Testis (tissue), 2 donors: ENCODE measurements at regions not wholly inside any gene's neighbourhood (a gene's known extent, or its start where the extent isn't known, plus 50 kb on each side); places are given as distances from the start of the nearest gene placed in this dataset.
A peak's percentile ranks its signal among the peaks of the same experiment; 100 is the strongest.

Source experiments
- DNase-seq: peaks from one replicate; pipeline ENCODE4 v3.0.0-alpha.2; 2019
- H3K27ac ChIP-seq, 2 donors: fragments of 200-600 bp; sonication (generic); one replicate each; pipeline ENCODE4 v1.5.1; 2019
- H3K27me3 ChIP-seq: fragments of 200-600 bp; sonication (generic); one replicate; pipeline ENCODE4 v1.5.1; 2019
- H3K36me3 ChIP-seq: fragments of 200-600 bp; sonication (generic); one replicate; pipeline ENCODE4 v1.5.1; 2017; ENCODE audit warnings: low read depth; ENCODE audit errors: missing control alignments
- H3K4me1 ChIP-seq: fragments of 200-600 bp; sonication (generic); one replicate; pipeline ENCODE4 v1.5.1; 2019
- H3K4me3 ChIP-seq, 2 donors: fragments of 200-600 bp; sonication (generic); one replicate each; pipeline ENCODE4 v1.5.1; 2017 to 2019
- H3K9me3 ChIP-seq: fragments of 200-600 bp; sonication (generic); one replicate; pipeline ENCODE4 v1.5.1; 2017
- POLR2A ChIP-seq: fragments of 450-650 bp; IDR thresholded peaks from one replicate; pipeline ENCODE4 v1.6.1; 2017; ENCODE audit warnings: antibody characterized with exemption, mild to moderate bottlenecking, moderate library complexity
- WGBS, 2 donors: methylation state at CpG; one replicate each; pipeline ENCODE4 v1.1.5; 2018; 5-methylcytosine and 5-hydroxymethylcytosine counted together
- intact Hi-C: fragments of 100-400 bp; cut with DNase I; formaldehyde crosslinking; loops from one replicate; pipeline ENCODE4 v1.15.1; 2023; ENCODE audit warnings: low total_unique reads
- TF ChIP-seq, protein P1 (sequence below), 3 experiments: fragments of 450-650 bp in 2 of 3; fragments of 200-600 bp in 1 of 3; sonication (generic) in 1 of 3; IDR thresholded peaks; one replicate each; pipeline ENCODE4 v1.5.1; 2016 to 2019; ENCODE audit warnings: antibody characterized with exemption in 3 of 3, mild to moderate bottlenecking in 2 of 3, moderate library complexity in 1 of 3

DNA sequence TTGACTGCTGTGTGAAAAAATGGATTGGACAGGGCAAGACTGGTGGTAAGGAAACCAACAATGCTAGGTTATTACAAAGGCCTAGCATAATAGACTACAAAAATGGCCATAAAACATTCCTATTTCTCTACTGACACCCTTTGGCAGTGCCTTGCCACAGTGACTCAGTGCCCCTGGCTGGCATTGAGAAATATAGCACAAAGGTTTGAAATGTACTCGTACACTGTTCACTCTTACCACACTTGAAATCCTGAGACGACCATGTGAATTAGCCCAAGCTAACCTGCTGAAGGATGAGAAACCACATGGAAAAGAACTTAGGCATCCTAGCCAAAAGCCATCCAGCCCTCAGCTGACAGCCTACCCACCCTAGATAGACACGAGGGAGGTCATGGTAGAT lies 149.8 kb upstream of the PALMD start:
- Histone ChIP-seq H3K36me3 (no peaks in the 10 kb centered on the region), H3K27me3 (no peaks in the 10 kb centered on the region), H3K27ac (no peak overlapping the region), H3K9me3 (no peaks in the 10 kb centered on the region), H3K4me1 (no peaks in the 10 kb centered on the region), H3K4me3 (no peak overlapping the region)
- intact Hi-C loops = no loop called here
- TF ChIP-seq, protein P1, sequence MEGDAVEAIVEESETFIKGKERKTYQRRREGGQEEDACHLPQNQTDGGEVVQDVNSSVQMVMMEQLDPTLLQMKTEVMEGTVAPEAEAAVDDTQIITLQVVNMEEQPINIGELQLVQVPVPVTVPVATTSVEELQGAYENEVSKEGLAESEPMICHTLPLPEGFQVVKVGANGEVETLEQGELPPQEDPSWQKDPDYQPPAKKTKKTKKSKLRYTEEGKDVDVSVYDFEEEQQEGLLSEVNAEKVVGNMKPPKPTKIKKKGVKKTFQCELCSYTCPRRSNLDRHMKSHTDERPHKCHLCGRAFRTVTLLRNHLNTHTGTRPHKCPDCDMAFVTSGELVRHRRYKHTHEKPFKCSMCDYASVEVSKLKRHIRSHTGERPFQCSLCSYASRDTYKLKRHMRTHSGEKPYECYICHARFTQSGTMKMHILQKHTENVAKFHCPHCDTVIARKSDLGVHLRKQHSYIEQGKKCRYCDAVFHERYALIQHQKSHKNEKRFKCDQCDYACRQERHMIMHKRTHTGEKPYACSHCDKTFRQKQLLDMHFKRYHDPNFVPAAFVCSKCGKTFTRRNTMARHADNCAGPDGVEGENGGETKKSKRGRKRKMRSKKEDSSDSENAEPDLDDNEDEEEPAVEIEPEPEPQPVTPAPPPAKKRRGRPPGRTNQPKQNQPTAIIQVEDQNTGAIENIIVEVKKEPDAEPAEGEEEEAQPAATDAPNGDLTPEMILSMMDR (IDR thresholded peaks at IDR 0.05) = no peak
- DNase-seq = no peak
- WGBS, 2 donors = 90 to 97% methylated on average over 3 of the region's 3 CpGs

DNA sequence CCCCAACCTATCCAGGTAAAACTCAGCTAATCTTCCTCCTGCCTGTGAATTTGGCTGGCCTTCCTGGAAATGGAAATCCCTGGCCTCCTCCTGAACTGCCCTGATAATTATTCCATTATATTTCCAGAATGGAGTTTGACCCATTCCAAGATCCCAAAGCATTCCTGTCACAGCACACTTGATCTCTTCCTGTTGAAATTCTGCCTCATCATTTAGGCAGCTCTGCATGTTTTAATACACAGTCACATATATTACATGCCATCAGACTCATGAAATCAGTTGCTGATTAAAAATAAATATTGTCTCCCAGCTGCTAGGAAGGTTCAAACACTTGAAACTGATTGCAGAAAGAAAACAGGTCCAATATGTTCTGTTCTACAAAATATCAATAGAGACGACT lies 148.2 kb upstream of the PALMD start:
- DNase-seq = no peak
- Histone ChIP-seq H3K27ac (no peak overlapping the region), H3K4me3 (no peak overlapping the region), H3K36me3 (no peaks in the 10 kb centered on the region), H3K9me3 (no peaks in the 10 kb centered on the region), H3K4me1 (no peaks in the 10 kb centered on the region), H3K27me3 (no peaks in the 10 kb centered on the region)
- TF ChIP-seq POLR2A = no peak
- TF ChIP-seq, protein P1 (IDR thresholded peaks at IDR 0.05) = no peak
- intact Hi-C loops = no loop called here
- WGBS, 2 donors = 47 to 50% methylated on average over 1 of the region's 1 CpG

DNA sequence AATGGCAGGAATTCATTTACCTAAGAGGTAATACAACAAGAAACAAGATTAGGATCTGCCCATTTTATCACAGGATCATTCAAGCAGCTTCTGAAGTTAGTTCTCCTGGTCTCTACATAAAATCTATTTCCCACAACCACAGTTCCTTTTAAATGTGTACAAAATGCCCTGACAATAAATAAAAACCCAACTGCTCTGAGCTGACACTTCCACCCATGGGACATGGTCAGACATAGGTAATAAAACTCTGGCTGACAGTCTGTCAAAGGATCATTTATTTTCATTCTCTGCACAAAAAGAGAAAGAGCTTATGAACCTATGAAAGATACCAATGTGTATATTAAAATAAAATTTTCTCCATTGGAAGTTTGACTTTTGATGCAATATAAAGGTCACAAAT lies 145.4 kb upstream of the PALMD start:
- Histone ChIP-seq H3K27ac (no peak overlapping the region), H3K36me3 (no peaks in the 10 kb centered on the region), H3K4me3 (no peak overlapping the region), H3K4me1 (peaks cover 6% of the 10 kb centered on the region), H3K27me3 (no peaks in the 10 kb centered on the region), H3K9me3 (no peaks in the 10 kb centered on the region)
- intact Hi-C loops = no loop called here
- TF ChIP-seq POLR2A = no peak
- TF ChIP-seq, protein P1 (IDR thresholded peaks at IDR 0.05) = no peak
- DNase-seq = no peak

DNA sequence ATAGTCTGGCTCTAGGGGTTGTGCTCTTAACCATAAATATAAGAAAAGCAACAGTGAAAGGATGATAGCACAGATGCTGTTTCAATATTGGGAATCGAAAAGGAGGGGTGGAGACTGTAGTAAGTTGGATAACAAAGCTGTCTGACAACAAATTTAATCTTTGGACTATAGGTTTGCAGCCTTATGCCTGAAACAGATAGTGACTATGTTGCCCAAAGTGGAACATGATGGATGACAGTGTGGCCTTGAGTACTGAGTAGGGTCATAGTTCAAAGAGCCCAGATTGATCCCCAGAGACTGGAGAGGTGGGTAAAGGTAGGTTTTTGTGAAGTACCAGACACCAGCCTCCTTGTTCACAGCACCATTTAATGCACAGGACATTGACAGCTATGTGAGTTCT lies 144.0 kb upstream of the PALMD start:
- Histone ChIP-seq H3K27ac (no peak overlapping the region), H3K4me1 (peaks cover 6% of the 10 kb centered on the region), H3K27me3 (no peaks in the 10 kb centered on the region), H3K9me3 (no peaks in the 10 kb centered on the region), H3K4me3 (no peak overlapping the region), H3K36me3 (no peaks in the 10 kb centered on the region)
- no peak for TF ChIP-seq POLR2A
- TF ChIP-seq, protein P1 (IDR thresholded peaks at IDR 0.05) = no peak
- DNase-seq = no peak
- intact Hi-C loops = no loop called here
- 69 to 92% methylated on average over 1 of the region's 1 CpG for WGBS, 2 donors

DNA sequence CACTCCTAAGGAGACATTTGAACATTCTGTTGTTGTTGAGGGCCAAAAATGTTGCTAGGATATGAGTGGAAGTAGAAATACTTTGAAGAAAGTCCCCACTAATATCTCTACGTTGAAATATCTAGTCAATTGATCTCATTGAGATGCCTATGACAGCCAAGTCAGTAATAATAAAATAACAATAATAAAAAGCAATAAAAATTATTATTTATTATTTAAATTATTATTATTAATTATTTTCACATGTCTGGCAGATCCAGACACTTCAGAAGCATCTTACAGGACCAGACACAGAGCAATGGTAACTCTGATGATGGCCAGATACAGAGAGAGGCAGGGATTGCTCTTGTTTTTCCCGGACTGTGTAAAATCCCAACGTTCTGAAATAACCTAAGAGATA lies 143.5 kb upstream of the PALMD start:
- no peak overlapping the region for H3K4me3 ChIP-seq
- no peak for TF ChIP-seq POLR2A
- TF ChIP-seq, protein P1 (IDR thresholded peaks at IDR 0.05) = no peak
- peaks cover 6% of the 10 kb centered on the region for H3K4me1 ChIP-seq
- H3K36me3 ChIP-seq = no peaks in the 10 kb centered on the region
- H3K27ac ChIP-seq = peak overlapping the region in 1 of 2 donors; percentile 27
- WGBS, 2 donors = 47 to 50% methylated on average over 3 of the region's 3 CpGs
- no peaks in the 10 kb centered on the region for H3K9me3 ChIP-seq
- DNase-seq = no peak
- no peaks in the 10 kb centered on the region for H3K27me3 ChIP-seq
- intact Hi-C loops = no loop called here
